Esophagus muscularis mucosa (tissue), 4 donors: ENCODE measurements at regions not wholly inside any gene's neighbourhood (a gene's known extent, or its start where the extent isn't known, plus 50 kb on each side); places are given as distances from the start of the nearest gene placed in this dataset.

ENCODE experiments used
- DNase-seq: peaks from one replicate; pipeline ENCODE4 v3.0.0-alpha.2; 2017; ENCODE audit errors: extremely low spot score
- H3K27ac ChIP-seq, 4 donors: fragments of 200-600 bp; sonication (generic); replicated peaks in 1 of 4; 1 replicate in 3 of 4; 2 replicates in 1 of 4; pipeline ENCODE4 v1.5.1; 2016 to 2019; ENCODE audit warnings: mild to moderate bottlenecking in 1 of 4
- H3K27me3 ChIP-seq, 4 donors: fragments of 200-600 bp; sonication (generic); one replicate each; pipeline versions ENCODE4 v1.5.1 to v1.6.0; 2016 to 2019
- H3K36me3 ChIP-seq, 4 donors: fragments of 200-600 bp; sonication (generic); one replicate each; pipeline ENCODE4 v1.5.1; 2016 to 2019
- H3K4me1 ChIP-seq, 4 donors: fragments of 200-600 bp; sonication (generic); one replicate each; pipeline ENCODE4 v1.5.1; 2016 to 2019
- H3K4me3 ChIP-seq, 4 donors: fragments of 200-600 bp; sonication (generic); 1 replicate in 2 of 4; 2 replicates in 2 of 4; pipeline ENCODE4 v1.5.1; 2016 to 2019; ENCODE audit warnings: mild to moderate bottlenecking in 4 of 4, moderate library complexity in 1 of 4
- H3K9me3 ChIP-seq, 4 donors: fragments of 200-600 bp; sonication (generic); 1 replicate in 3 of 4; 2 replicates in 1 of 4; pipeline ENCODE4 v1.5.1; 2016 to 2019
- EP300 ChIP-seq: sonication (generic); formaldehyde crosslinking; IDR thresholded peaks from one replicate; pipeline ENCODE4 v1.6.1; 2017; ENCODE audit warnings: antibody characterized with exemption
- POLR2A ChIP-seq: fragments of 450-650 bp; IDR thresholded peaks from one replicate; pipeline ENCODE4 v1.6.1; 2017; ENCODE audit warnings: antibody characterized with exemption, moderate library complexity, mild to moderate bottlenecking, low read depth
- POLR2AphosphoS5 ChIP-seq, 2 donors: sonication (generic); formaldehyde crosslinking; IDR thresholded peaks; one replicate each; pipeline ENCODE4 v1.6.1; 2017; ENCODE audit warnings: antibody characterized with exemption in 2 of 2
- WGBS: methylation state at CpG from one replicate; pipeline ENCODE4 v1.1.5; 2018; 5-methylcytosine and 5-hydroxymethylcytosine counted together
- intact Hi-C: fragments of 100-400 bp; cut with DNase I; formaldehyde crosslinking; loops from one replicate; pipeline ENCODE4 v1.15.1; 2023
- TF ChIP-seq, protein P1 (sequence below), 3 experiments: fragments of 200-600 bp in 2 of 3; fragments of 450-650 bp in 1 of 3; sonication (generic) in 2 of 3; IDR thresholded peaks; one replicate each; pipeline ENCODE4 v1.5.1; 2017 to 2019; ENCODE audit warnings: antibody characterized with exemption in 3 of 3, mild to moderate bottlenecking in 2 of 3, moderate library complexity in 1 of 3

DNA sequence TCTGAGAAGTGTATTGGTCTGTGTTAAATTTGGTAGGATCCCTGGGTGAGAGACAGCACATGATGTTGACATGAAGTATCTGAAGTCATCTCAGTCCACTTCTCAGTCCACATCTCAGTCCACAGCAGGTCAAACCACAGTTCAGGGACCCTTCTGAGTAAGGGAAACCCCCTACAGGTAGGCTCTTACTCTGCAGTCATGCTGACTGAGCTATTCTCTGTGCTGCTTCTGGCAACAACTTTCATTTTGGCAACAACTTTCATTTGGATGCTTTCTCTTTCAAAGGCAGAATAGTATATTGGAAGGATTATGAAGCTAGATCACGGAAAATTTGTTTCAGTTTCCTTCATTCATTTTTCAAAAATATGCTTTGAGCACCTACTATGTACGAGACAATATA is 178.2 kb upstream of the GOLIM4 start:
- intact Hi-C loops = no loop called here
- Histone ChIP-seq H3K9me3 (no peaks in the 10 kb centered on the region), H3K36me3 (no peaks in the 10 kb centered on the region), H3K27ac (no peak overlapping the region), H3K4me3 (no peak overlapping the region), H3K27me3 (no peaks in the 10 kb centered on the region), H3K4me1 (no peaks in the 10 kb centered on the region)
- no peak for TF ChIP-seq POLR2A
- TF ChIP-seq, protein P1, sequence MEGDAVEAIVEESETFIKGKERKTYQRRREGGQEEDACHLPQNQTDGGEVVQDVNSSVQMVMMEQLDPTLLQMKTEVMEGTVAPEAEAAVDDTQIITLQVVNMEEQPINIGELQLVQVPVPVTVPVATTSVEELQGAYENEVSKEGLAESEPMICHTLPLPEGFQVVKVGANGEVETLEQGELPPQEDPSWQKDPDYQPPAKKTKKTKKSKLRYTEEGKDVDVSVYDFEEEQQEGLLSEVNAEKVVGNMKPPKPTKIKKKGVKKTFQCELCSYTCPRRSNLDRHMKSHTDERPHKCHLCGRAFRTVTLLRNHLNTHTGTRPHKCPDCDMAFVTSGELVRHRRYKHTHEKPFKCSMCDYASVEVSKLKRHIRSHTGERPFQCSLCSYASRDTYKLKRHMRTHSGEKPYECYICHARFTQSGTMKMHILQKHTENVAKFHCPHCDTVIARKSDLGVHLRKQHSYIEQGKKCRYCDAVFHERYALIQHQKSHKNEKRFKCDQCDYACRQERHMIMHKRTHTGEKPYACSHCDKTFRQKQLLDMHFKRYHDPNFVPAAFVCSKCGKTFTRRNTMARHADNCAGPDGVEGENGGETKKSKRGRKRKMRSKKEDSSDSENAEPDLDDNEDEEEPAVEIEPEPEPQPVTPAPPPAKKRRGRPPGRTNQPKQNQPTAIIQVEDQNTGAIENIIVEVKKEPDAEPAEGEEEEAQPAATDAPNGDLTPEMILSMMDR (IDR thresholded peaks at IDR 0.05) = no peak
- no peak for TF ChIP-seq EP300
- TF ChIP-seq POLR2AphosphoS5 (IDR thresholded peaks at IDR 0.05) = no peak
- WGBS = 83% methylated on average over 2 of the region's 2 CpGs
- no peak for DNase-seq

DNA sequence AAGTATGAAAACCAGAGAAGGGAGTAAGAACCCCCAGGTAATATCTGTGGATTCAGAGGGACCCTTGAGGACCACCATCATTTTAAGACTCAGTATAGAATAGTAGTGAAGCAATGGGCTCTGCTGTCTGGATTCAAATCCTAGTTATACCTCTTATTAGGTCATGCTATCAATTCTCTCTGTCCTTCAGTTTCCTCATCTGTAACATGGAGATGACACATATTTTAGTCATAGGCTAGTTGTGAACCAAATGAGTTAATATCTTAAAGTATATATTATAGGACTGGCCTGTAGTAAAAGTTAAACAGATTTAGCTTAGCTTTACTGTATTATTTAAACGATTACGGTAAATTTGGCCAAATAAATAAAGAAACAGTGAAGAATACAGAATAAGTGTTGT is 177.3 kb upstream of the GOLIM4 start:
- no peaks in the 10 kb centered on the region for H3K9me3 ChIP-seq
- H3K4me1 ChIP-seq = no peaks in the 10 kb centered on the region
- intact Hi-C loops = no loop called here
- H3K27me3 ChIP-seq = no peaks in the 10 kb centered on the region
- TF ChIP-seq POLR2AphosphoS5 (IDR thresholded peaks at IDR 0.05) (no peak), POLR2A (no peak), EP300 (no peak)
- TF ChIP-seq, protein P1 (IDR thresholded peaks at IDR 0.05) = no peak
- no peak overlapping the region for H3K27ac ChIP-seq
- no peaks in the 10 kb centered on the region for H3K36me3 ChIP-seq
- no peak for DNase-seq
- WGBS = 96% methylated on average over 2 of the region's 2 CpGs
- H3K4me3 ChIP-seq = no peak overlapping the region

DNA sequence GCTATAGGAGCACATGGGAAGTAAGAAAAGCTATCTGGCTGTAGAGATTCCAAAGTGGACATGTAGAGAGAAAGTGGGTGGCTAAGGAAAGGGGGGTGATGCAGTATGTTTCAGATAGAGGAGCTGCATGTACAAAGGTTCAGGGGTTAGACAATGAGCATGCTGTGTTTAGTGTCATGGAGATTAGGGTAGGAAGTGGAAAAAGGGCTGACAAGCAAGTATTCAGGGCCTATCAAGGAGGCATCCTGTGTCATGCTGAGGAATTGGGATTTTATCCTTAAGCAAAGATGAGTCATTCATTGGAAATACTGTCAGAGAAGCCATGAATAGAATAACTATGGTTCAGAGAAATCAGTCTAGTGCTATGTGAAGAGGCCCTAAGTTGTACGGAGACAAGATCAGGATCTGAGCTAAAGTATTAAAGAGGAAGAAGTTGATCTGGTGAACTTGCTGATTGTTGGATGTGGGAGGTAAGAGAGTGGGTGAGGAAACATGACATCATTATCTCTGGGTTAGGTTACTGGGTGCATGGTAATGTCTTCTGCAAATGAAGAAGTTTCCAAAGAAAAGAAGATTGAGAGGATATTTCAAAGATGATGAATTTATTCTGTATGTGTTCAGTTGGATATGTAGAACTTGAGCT is 176.7 kb upstream of the GOLIM4 start:
- intact Hi-C loops = no loop called here
- TF ChIP-seq POLR2A (no peak), EP300 (no peak)
- WGBS = 85% methylated on average over 1 of the region's 1 CpG

DNA sequence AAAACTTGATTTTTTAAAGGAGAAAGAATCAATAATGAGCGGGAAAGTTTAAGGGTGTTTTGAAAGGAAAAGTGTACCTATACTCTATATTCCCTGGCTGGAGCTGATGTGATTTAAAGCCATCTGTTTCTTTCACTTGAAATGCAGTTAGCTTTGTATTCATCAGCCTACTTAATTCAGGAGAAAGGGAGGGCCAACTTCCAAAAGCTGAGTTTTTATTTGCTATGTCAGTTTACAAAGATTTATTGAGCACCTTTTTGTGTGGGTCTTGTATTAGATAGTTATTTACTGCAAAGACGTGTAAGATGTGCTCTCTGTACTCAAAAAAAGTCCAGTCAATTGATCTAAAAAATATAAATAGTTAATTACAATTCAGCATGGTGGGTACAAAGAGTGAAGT is 176.2 kb upstream of the GOLIM4 start:
- no peak overlapping the region for H3K27ac ChIP-seq
- TF ChIP-seq, protein P1 (IDR thresholded peaks at IDR 0.05) = no peak
- TF ChIP-seq POLR2AphosphoS5 (IDR thresholded peaks at IDR 0.05) (no peak), EP300 (no peak), POLR2A (no peak)
- no peaks in the 10 kb centered on the region for H3K27me3 ChIP-seq
- intact Hi-C loops = no loop called here
- no peak overlapping the region for H3K4me3 ChIP-seq
- 86% methylated on average over 2 of the region's 2 CpGs for WGBS
- no peaks in the 10 kb centered on the region for H3K4me1 ChIP-seq
- DNase-seq = no peak
- no peaks in the 10 kb centered on the region for H3K36me3 ChIP-seq
- H3K9me3 ChIP-seq = no peaks in the 10 kb centered on the region

More for the DNA sequence above, 176.7 kb upstream of the GOLIM4 start:
- no peak overlapping the region for H3K4me3 ChIP-seq
- no peaks in the 10 kb centered on the region for H3K4me1 ChIP-seq
- no peaks in the 10 kb centered on the region for H3K9me3 ChIP-seq
- no peaks in the 10 kb centered on the region for H3K27me3 ChIP-seq
- DNase-seq = no peak
- no peak overlapping the region for H3K27ac ChIP-seq
- H3K36me3 ChIP-seq = no peaks in the 10 kb centered on the region

DNA sequence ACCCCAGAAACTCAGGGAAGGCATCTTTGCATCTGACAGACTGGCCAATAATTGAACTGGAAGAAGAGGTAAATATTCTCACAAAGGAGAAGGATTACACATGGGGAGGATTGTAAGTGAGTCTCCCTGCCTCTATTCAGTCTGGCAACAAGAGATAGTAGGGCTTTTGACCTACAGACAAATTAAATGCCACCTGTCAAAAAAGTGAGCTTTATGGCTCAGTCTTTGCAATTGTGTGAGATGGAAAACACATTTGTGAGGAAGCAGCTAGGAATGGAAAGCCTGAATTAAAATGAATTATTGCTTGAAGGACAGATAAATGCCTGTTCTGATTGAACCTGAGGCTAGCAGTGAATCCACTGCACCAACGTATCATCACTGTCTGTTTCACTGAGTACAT is 173.3 kb upstream of the GOLIM4 start:
- no peak for TF ChIP-seq EP300
- no peak for TF ChIP-seq POLR2AphosphoS5 (IDR thresholded peaks at IDR 0.05)
- TF ChIP-seq, protein P1 (IDR thresholded peaks at IDR 0.05) = no peak
- no peak for TF ChIP-seq POLR2A
- 100% methylated on average over 1 of the region's 1 CpG for WGBS
- no peaks in the 10 kb centered on the region for H3K9me3 ChIP-seq
- no peak overlapping the region for H3K4me3 ChIP-seq
- no peak overlapping the region for H3K27ac ChIP-seq
- no peaks in the 10 kb centered on the region for H3K4me1 ChIP-seq
- no peak for DNase-seq
- H3K27me3 ChIP-seq = no peaks in the 10 kb centered on the region
- H3K36me3 ChIP-seq = no peaks in the 10 kb centered on the region
- intact Hi-C loops = no loop called here
